Uterus (tissue), 2 donors: ENCODE measurements at regions not wholly inside any gene's neighbourhood (a gene's known extent, or its start where the extent isn't known, plus 50 kb on each side); places are given as distances from the start of the nearest gene placed in this dataset.

Experiments
- POLR2A ChIP-seq, 2 donors: fragments of 450-650 bp; IDR thresholded peaks; one replicate each; pipeline ENCODE4 v1.6.1; 2016; ENCODE audit warnings: antibody characterized with exemption in 2 of 2, mild to moderate bottlenecking in 1 of 2, moderate library complexity in 1 of 2
- TF ChIP-seq, protein P1 (sequence below), 4 experiments: fragments of 200-600 bp in 2 of 4; fragments of 450-650 bp in 2 of 4; sonication (generic) in 2 of 4; IDR thresholded peaks; one replicate each; pipeline ENCODE4 v1.5.1; 2016 to 2019; ENCODE audit warnings: antibody characterized with exemption in 4 of 4, mild to moderate bottlenecking in 2 of 4, moderate library complexity in 1 of 4

DNA sequence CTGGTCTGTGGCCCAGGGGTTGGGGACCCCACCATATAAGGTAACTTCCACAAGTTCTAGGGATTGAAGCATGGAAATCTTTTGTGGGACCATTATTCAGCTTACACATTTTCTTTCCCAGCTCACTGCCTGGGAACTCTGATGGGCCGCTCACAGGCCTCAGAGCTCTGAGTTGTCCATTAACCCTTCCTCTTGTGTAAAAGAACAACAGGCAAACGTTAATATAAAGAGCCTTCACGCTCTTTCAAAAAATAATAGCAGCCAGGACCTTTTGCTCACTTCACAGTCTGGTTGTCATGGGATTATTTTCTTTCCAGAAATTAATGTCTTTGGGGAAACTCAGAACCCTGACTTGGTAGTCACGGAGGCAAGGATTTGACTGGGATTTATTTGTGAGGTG lies 443.3 kb downstream of the AGTPBP1 start:
- TF ChIP-seq, protein P1, sequence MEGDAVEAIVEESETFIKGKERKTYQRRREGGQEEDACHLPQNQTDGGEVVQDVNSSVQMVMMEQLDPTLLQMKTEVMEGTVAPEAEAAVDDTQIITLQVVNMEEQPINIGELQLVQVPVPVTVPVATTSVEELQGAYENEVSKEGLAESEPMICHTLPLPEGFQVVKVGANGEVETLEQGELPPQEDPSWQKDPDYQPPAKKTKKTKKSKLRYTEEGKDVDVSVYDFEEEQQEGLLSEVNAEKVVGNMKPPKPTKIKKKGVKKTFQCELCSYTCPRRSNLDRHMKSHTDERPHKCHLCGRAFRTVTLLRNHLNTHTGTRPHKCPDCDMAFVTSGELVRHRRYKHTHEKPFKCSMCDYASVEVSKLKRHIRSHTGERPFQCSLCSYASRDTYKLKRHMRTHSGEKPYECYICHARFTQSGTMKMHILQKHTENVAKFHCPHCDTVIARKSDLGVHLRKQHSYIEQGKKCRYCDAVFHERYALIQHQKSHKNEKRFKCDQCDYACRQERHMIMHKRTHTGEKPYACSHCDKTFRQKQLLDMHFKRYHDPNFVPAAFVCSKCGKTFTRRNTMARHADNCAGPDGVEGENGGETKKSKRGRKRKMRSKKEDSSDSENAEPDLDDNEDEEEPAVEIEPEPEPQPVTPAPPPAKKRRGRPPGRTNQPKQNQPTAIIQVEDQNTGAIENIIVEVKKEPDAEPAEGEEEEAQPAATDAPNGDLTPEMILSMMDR (IDR thresholded peaks at IDR 0.05) = no peak
- no peak for TF ChIP-seq POLR2A (IDR thresholded peaks at IDR 0.05)
